GM12878 (cell line): ENCODE measurements at regions not wholly inside any gene's neighbourhood (a gene's known extent, or its start where the extent isn't known, plus 50 kb on each side); places are given as distances from the start of the nearest gene placed in this dataset.

Experiments used
- ATAC-seq: fragments of 200-7000 bp; cut with Tn5 transposase; 3 replicates; pipeline ENCODE4 v1.9.1; 2020; ENCODE audit warnings: mild to moderate bottlenecking, moderate library complexity
- BruUV-seq: library from RNA; stranded (reverse); fragments of 400-500 nt; replicated peaks from 2 replicates; lab custom pipeline; 2021; lab: Mats Ljungman, UMichigan
- CTCF ChIA-PET: fragments of 300-600 bp; sonication (Branson Sonifier 250); formaldehyde crosslinking; extraction: SDS; loops from one replicate; lab custom pipeline; 2021; ENCODE audit warnings: inconsistent platforms; lab: Yijun Ruan, JAX
- POLR2A ChIA-PET: fragments of 350-600 bp; formaldehyde crosslinking; extraction: SDS; loops from one replicate; lab custom pipeline; 2021; ENCODE audit warnings: inconsistent platforms; lab: Charles Lee
- RAD21 ChIA-PET: fragments of 300-600 bp; sonication (Branson Sonifier 250); formaldehyde crosslinking; loops from one replicate; lab custom pipeline; 2023; ENCODE audit warnings: antibody characterized with exemption; ENCODE audit not compliant: unreplicated experiment; lab: Charles Lee
- SMC1A ChIA-PET: fragments of 300-600 bp; sonication (Branson Sonifier 250); formaldehyde crosslinking; loops from one replicate; lab custom pipeline; 2023; ENCODE audit not compliant: unreplicated experiment, uncharacterized antibody; lab: Charles Lee
- DNase-seq: peaks from one replicate; pipeline ENCODE4 v3.0.0-alpha.2; 2011; ENCODE audit warnings: low read depth, low spot score
- FAIRE-seq: peaks from 3 replicates; lab custom pipeline; 2011; peaks lifted over from hg19 to GRCh38; lab: Jason Lieb, UNC
- H2AFZ ChIP-seq: 2 replicates; pipeline ENCODE4 v1.6.0; 2011; ENCODE audit warnings: low read depth, low read length, control low read depth; ENCODE audit not compliant: control insufficient read depth
- H3K27ac ChIP-seq: 2 replicates; pipeline ENCODE4 v1.5.1; 2011; ENCODE audit warnings: control low read depth; ENCODE audit not compliant: control insufficient read depth, insufficient read depth
- H3K27me3 ChIP-seq, 2 experiments: replicated peaks in 1 of 2; 2 replicates each; pipeline versions ENCODE4 v1.6.0 to v1.6.1; 2011; ENCODE audit warnings: low read length in 1 of 2; ENCODE audit not compliant: control insufficient read depth in 2 of 2, insufficient read depth in 2 of 2
- H3K36me3 ChIP-seq, 2 experiments: 2 replicates each; pipeline ENCODE4 v1.5.1; 2011; ENCODE audit warnings: low read length in 1 of 2; ENCODE audit not compliant: control insufficient read depth in 2 of 2, insufficient read depth in 2 of 2
- H3K4me1 ChIP-seq: 2 replicates; pipeline ENCODE4 v1.6.1; 2011; ENCODE audit warnings: mild to moderate bottlenecking, low read length, moderate library complexity, mixed read lengths; ENCODE audit not compliant: control insufficient read depth, insufficient read depth
- H3K4me2 ChIP-seq: 2 replicates; pipeline ENCODE4 v1.6.0; 2011; ENCODE audit warnings: control low read depth; ENCODE audit not compliant: control insufficient read depth, insufficient read depth
- H3K4me3 ChIP-seq: fragments of 200-600 bp; sonication (generic); 2 replicates; pipeline ENCODE4 v1.5.1; 2016
- H3K79me2 ChIP-seq: 2 replicates; pipeline ENCODE4 v1.6.0; 2011; ENCODE audit warnings: low read length; ENCODE audit not compliant: control insufficient read depth, insufficient read depth
- H3K9ac ChIP-seq: 2 replicates; pipeline ENCODE4 v1.8.0; 2011; ENCODE audit warnings: low read length, control low read depth, mixed read lengths; ENCODE audit not compliant: control insufficient read depth, insufficient read depth
- H3K9me3 ChIP-seq: replicated peaks from 3 replicates; pipeline ENCODE4 v1.5.1; 2011; ENCODE audit warnings: mild to moderate bottlenecking, low read length; ENCODE audit not compliant: control insufficient read depth, insufficient read depth
- H4K20me1 ChIP-seq: 2 replicates; pipeline ENCODE4 v1.6.0; 2011; ENCODE audit not compliant: control insufficient read depth, insufficient read depth
- BHLHE40 ChIP-seq, 2 experiments: fragments of 450-650 bp in 1 of 2; IDR thresholded peaks; 2 replicates each; pipeline ENCODE4 v1.6.1; 2011 to 2017; ENCODE audit warnings: low read depth in 2 of 2, borderline replicate concordance in 1 of 2, improper control_type of control experiment in 1 of 2, low read length in 1 of 2, mild to moderate bottlenecking in 1 of 2
- CHD2 ChIP-seq: IDR thresholded peaks from 2 replicates; pipeline ENCODE4 v1.6.1; 2011; ENCODE audit warnings: low read depth, low read length, improper control_type of control experiment, borderline replicate concordance
- FOXM1 ChIP-seq: IDR thresholded peaks from 2 replicates; pipeline ENCODE4 v1.6.1; 2012; ENCODE audit warnings: low read depth, mild to moderate bottlenecking, inconsistent platforms, low read length, moderate library complexity
- HDAC6 ChIP-seq: fragments of 200-600 bp; sonication (generic); IDR thresholded peaks from one replicate; pipeline ENCODE4 v1.8.0; 2017; ENCODE audit warnings: antibody characterized with exemption; ENCODE audit not compliant: unreplicated experiment
- KDM1A ChIP-seq: fragments of 200-600 bp; sonication (generic); IDR thresholded peaks from 2 replicates; pipeline ENCODE4 v1.6.1; 2016; ENCODE audit warnings: borderline replicate concordance
- MEF2A ChIP-seq: IDR thresholded peaks from 2 replicates; pipeline ENCODE4 v1.6.1; 2011; ENCODE audit warnings: low read depth, mild to moderate bottlenecking, low read length, moderate library complexity; ENCODE audit not compliant: insufficient read depth
- NFYA ChIP-seq: IDR thresholded peaks from 2 replicates; pipeline ENCODE4 v1.6.1; 2011; ENCODE audit warnings: low read depth, mild to moderate bottlenecking, low read length, improper control_type of control experiment, borderline replicate concordance
- NR2C2 ChIP-seq: IDR thresholded peaks from 2 replicates; pipeline ENCODE4 v1.6.1; 2011; ENCODE audit warnings: borderline replicate concordance, low read depth; ENCODE audit not compliant: control insufficient read depth, insufficient read length
- SUPT20H ChIP-seq: IDR thresholded peaks from 2 replicates; pipeline ENCODE4 v1.6.1; 2011; ENCODE audit warnings: low read depth, mild to moderate bottlenecking, low read length, moderate library complexity, borderline replicate concordance; ENCODE audit not compliant: control insufficient read depth
- TARDBP ChIP-seq: IDR thresholded peaks from 2 replicates; pipeline ENCODE4 v1.6.1; 2016; ENCODE audit warnings: borderline replicate concordance
- YY1 ChIP-seq: IDR thresholded peaks from 2 replicates; pipeline ENCODE4 v1.6.1; 2011; ENCODE audit warnings: low read depth, mild to moderate bottlenecking, low read length
- ZBED1 ChIP-seq: IDR thresholded peaks from 2 replicates; pipeline ENCODE4 v1.6.1; 2016; ENCODE audit warnings: borderline replicate concordance
- WGBS: methylation state at CpG from one replicate; pipeline ENCODE4 v1.1.6; 2016; ENCODE audit warnings: low lambda C conversion rate; ENCODE audit not compliant: insufficient replicate concordance, insufficient coverage; ENCODE audit errors: missing lambda C conversion rate; 5-methylcytosine and 5-hydroxymethylcytosine counted together
- in situ Hi-C: fragments of 300-500 bp; cut with MboI; formaldehyde crosslinking; loops from 9 replicates; pipeline ENCODE4 v1.14.3; 2018; ENCODE audit warnings: mixed read lengths
- intact Hi-C: fragments of 100-400 bp; cut with micrococcal nuclease; formaldehyde crosslinking; loops from one replicate; pipeline ENCODE4 v1.14.2; 2022; ENCODE audit not compliant: unreplicated experiment
- TF ChIP-seq, protein P1 (sequence below): fragments of 450-650 bp; IDR thresholded peaks from 2 replicates; pipeline ENCODE4 v1.6.1; 2018; ENCODE audit warnings: borderline replicate concordance, mild to moderate bottlenecking; ENCODE audit not compliant: partially characterized antibody
- TF ChIP-seq, protein P2 (sequence below): fragments of 450-650 bp; IDR thresholded peaks from 2 replicates; pipeline ENCODE4 v1.6.1; 2018; ENCODE audit warnings: mild to moderate bottlenecking, low read depth, moderate library complexity; ENCODE audit not compliant: partially characterized antibody

DNA sequence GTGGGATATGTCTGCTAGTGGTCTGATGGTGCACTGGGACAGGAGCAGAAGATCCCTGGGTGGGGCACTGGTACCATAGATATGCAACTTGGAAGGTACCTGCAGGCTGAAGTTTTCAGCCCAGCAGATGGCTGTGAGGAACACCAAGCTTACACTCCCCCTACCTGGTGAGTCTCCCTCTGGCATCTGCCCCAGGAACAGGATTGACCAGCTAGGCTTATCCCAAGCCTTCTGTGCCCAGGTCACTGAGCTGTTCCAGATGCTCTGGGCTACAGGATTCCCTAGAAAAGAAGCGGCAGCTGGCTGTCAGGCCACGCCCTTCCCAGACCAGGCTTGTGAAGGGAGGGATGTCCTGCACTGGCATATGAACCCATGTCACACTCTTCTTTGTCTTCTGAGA, 1130.0 kb downstream of the NAALADL2 start (continued):
- no peak for TF ChIP-seq KDM1A
- TF ChIP-seq BHLHE40 (IDR thresholded peaks at IDR 0.05; ENCODE audit: borderline replicate concordance in 1 of 2, low read depth in 2 of 2, low read length in 1 of 2): no peak
- TF ChIP-seq TARDBP: no peak

DNA sequence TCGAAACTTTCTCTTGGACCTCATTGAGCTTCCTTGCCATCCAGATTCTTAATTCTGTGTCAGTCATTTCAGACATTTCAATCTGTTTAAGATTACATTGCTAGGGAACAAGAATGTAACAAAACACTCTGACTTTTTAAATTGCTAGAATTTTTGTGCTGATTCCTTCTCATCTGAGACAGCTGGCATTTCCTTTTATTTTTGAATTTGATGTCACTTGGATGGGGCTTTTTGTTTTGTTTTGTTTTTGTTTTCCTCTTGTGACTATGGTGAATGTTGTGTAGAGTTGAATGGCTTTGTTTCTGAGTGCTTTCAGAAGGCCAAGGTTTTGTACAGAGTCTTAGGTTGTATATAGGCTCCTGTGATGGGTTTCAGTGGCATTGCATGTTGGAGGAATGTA, 1129.3 kb downstream of the NAALADL2 start:
- no peaks in the 10 kb centered on the region for H4K20me1 ChIP-seq
- POLR2A ChIA-PET: no interaction called here
- SMC1A ChIA-PET: interaction anchor here (1.1 kb wide), 1 partner anchor 10 kb away, joined by 3 read pairs; no protein-coding TSS in a partner anchor
- no peaks in the 10 kb centered on the region for H3K9me3 ChIP-seq
- CTCF ChIA-PET: no interaction called here
- H3K4me2 ChIP-seq: no peak overlapping the region
- FAIRE-seq (no peak), DNase-seq (no peak), ATAC-seq (no peak)
- BruUV-seq: no TSS peak
- no peak overlapping the region for H3K27ac ChIP-seq
- no peak overlapping the region for H2AFZ ChIP-seq
- WGBS: 0% methylated on average over 1 of the region's 1 CpG
- no peak overlapping the region for H3K9ac ChIP-seq
- H3K36me3 ChIP-seq: no peaks in the 10 kb centered on the region
- H3K4me1 ChIP-seq: no peaks in the 10 kb centered on the region
- TF ChIP-seq SUPT20H (no peak), ZBED1 (no peak), FOXM1 (no peak), NFYA (no peak), YY1 (no peak), CHD2 (no peak), NR2C2 (no peak), HDAC6 (no peak), MEF2A (no peak)
- TF ChIP-seq, protein P1, sequence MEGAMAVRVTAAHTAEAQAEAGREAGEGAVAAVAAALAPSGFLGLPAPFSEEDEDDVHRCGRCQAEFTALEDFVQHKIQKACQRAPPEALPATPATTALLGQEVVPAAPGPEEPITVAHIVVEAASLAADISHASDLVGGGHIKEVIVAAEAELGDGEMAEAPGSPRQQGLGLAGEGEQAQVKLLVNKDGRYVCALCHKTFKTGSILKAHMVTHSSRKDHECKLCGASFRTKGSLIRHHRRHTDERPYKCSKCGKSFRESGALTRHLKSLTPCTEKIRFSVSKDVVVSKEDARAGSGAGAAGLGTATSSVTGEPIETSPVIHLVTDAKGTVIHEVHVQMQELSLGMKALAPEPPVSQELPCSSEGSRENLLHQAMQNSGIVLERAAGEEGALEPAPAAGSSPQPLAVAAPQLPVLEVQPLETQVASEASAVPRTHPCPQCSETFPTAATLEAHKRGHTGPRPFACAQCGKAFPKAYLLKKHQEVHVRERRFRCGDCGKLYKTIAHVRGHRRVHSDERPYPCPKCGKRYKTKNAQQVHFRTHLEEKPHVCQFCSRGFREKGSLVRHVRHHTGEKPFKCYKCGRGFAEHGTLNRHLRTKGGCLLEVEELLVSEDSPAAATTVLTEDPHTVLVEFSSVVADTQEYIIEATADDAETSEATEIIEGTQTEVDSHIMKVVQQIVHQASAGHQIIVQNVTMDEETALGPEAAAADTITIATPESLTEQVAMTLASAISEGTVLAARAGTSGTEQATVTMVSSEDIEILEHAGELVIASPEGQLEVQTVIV: no peak
- TF ChIP-seq, protein P2, sequence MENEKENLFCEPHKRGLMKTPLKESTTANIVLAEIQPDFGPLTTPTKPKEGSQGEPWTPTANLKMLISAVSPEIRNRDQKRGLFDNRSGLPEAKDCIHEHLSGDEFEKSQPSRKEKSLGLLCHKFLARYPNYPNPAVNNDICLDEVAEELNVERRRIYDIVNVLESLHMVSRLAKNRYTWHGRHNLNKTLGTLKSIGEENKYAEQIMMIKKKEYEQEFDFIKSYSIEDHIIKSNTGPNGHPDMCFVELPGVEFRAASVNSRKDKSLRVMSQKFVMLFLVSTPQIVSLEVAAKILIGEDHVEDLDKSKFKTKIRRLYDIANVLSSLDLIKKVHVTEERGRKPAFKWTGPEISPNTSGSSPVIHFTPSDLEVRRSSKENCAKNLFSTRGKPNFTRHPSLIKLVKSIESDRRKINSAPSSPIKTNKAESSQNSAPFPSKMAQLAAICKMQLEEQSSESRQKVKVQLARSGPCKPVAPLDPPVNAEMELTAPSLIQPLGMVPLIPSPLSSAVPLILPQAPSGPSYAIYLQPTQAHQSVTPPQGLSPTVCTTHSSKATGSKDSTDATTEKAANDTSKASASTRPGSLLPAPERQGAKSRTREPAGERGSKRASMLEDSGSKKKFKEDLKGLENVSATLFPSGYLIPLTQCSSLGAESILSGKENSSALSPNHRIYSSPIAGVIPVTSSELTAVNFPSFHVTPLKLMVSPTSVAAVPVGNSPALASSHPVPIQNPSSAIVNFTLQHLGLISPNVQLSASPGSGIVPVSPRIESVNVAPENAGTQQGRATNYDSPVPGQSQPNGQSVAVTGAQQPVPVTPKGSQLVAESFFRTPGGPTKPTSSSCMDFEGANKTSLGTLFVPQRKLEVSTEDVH: no peak
- RAD21 ChIA-PET: no interaction called here
- no peaks in the 10 kb centered on the region for H3K27me3 ChIP-seq
- no peak overlapping the region for H3K4me3 ChIP-seq
- H3K79me2 ChIP-seq: no peaks in the 10 kb centered on the region
- in situ Hi-C loops (no loop called here), intact Hi-C loops (no loop called here)
